CD4-positive, alpha-beta T cell treated with Interferon gamma for 1 hour (primary cell): ENCODE measurements at regions not wholly inside any gene's neighbourhood (a gene's known extent, or its start where the extent isn't known, plus 50 kb on each side); places are given as distances from the start of the nearest gene placed in this dataset.

Experiments
- DNase-seq: peaks from one replicate; pipeline ENCODE4 v3.0.0-alpha.2; 2020

GRCh38 chr14:49527221-49527620, 59.0 kb downstream of the RPS29 start:
- no peak for DNase-seq

GRCh38 chr14:49526101-49526500, 60.1 kb downstream of the RPS29 start:
- no peak for DNase-seq

GRCh38 chr14:49516286-49516685, 69.9 kb downstream of the RPS29 start:
- no peak for DNase-seq

GRCh38 chr14:49512571-49512970, 73.6 kb downstream of the RPS29 start:
- DNase-seq = no peak

GRCh38 chr14:49512147-49512551, 74.0 kb downstream of the RPS29 start:
- DNase-seq = no peak

GRCh38 chr14:49508124-49508523, 78.1 kb downstream of the RPS29 start:
- no peak for DNase-seq

- DNase-seq = no peak
These were observed 79.5 kb downstream of the RPS29 start for GRCh38 chr14:49506650-49507049.

- DNase-seq = no peak
These were observed 81.0 kb downstream of the RPS29 start for GRCh38 chr14:49505041-49505766.

- no peak for DNase-seq
These were observed 88.3 kb downstream of the RPS29 start for GRCh38 chr14:49497725-49498348.

GRCh38 chr14:49497267-49497666, 88.9 kb downstream of the RPS29 start:
- DNase-seq = no peak

GRCh38 chr14:49494836-49495235, 91.3 kb downstream of the RPS29 start:
- no peak for DNase-seq

- DNase-seq = no peak
These were observed 92.6 kb downstream of the RPS29 start for GRCh38 chr14:49493557-49493956.

- DNase-seq = no peak
These were observed 94.0 kb downstream of the RPS29 start for GRCh38 chr14:49492151-49492550.

GRCh38 chr14:49489341-49489740, 96.8 kb downstream of the RPS29 start:
- DNase-seq = no peak

- no peak for DNase-seq
These were observed 98.9 kb downstream of the RPS29 start for GRCh38 chr14:49487238-49487637.

GRCh38 chr14:49485290-49485689, 100.9 kb downstream of the RPS29 start:
- DNase-seq = no peak

- no peak for DNase-seq
These were observed 102.0 kb downstream of the RPS29 start for GRCh38 chr14:49484180-49484579.

- no peak for DNase-seq
These were observed 102.9 kb downstream of the RPS29 start for GRCh38 chr14:49483268-49483667.

- no peak for DNase-seq
These were observed 105.1 kb downstream of the RPS29 start for GRCh38 chr14:49480979-49481498.

- DNase-seq = no peak
These were observed 106.0 kb downstream of the RPS29 start for GRCh38 chr14:49480053-49480760.

- no peak for DNase-seq
These were observed 106.7 kb downstream of the RPS29 start for GRCh38 chr14:49479432-49479831.

GRCh38 chr14:49478784-49479183, 107.4 kb downstream of the RPS29 start:
- DNase-seq = no peak

- DNase-seq = no peak
These were observed 119.1 kb downstream of the RPS29 start for GRCh38 chr14:49467091-49467490.

- DNase-seq = no peak
These were observed 121.3 kb downstream of the RPS29 start for GRCh38 chr14:49464885-49465284.
